Activated naive CD4-positive, alpha-beta T cell (primary cell): ENCODE measurements at regions not wholly inside any gene's neighbourhood (a gene's known extent, or its start where the extent isn't known, plus 50 kb on each side); places are given as distances from the start of the nearest gene placed in this dataset.

Source experiments
- DNase-seq, 4 experiments: peaks; one replicate each; lab custom pipeline; 2025; lab: John Stamatoyannopoulos, UW

- no peak for DNase-seq
Measured at GRCh38 chr16:86868070-86868469, 289.7 kb downstream of the FOXL1 start.

GRCh38 chr16:86868786-86869185 is 290.4 kb downstream of the FOXL1 start:
- DNase-seq: no peak

DNA sequence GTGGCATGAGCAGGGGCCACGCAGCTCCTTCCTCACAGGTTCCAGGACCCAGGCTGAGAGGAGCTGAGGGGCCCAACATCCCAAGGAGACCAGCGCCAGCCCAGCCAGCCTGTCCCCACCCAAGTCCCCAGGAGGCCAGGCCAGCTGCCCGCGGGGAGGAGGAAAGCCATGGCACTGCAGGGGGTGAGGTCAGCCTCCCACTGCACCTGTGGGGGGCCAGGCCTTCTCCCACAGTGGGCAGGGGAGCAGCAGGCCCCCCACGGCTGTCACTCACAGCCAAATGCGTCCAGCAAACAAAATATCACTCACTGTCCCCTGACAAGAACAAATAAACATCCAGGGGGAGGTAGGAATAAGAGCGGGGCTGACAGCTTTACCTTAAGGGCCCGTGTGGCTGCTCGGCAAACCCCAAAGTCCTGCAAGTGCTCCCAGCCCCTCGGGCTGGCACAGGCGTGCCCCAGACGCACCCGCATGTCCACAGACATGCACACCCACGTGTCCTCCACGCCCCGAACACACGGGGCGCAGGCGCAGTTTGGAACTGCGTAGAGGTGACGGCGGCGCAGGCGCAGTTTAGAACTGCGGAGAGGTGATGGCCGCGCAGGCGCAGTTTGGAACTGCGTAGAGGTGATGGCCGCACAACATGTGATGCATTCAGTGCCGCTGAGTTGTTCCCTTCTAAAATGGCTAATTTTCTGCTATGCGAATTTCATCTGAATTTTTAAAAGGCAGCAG is 291.1 kb downstream of the FOXL1 start:
- no peak for DNase-seq

GRCh38 chr16:86870380-86870779 is 292.0 kb downstream of the FOXL1 start:
- DNase-seq: no peak

- no peak for DNase-seq
Measured at GRCh38 chr16:86872131-86872530, 293.8 kb downstream of the FOXL1 start.

- no peak for DNase-seq
Measured at GRCh38 chr16:86872833-86873232, 294.5 kb downstream of the FOXL1 start.

DNA sequence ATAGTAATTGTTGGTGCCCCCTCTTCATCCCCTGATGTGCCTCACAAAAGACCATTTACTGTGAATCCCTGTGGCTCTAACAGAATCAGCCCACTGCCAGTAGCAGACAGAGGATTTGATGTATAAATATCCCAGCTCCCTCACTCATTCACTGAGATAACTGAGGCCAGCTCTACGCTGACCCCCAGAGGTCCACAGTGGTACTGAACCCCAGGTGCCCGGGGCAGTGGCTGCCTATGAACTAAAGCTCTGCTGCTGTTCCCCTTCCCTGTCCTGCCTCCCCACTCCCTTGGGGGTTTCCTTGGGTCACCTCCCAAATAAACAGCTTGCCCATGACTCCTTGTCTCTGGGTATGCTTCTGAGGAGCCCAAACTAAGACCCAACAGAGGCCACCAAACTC is 295.8 kb downstream of the FOXL1 start:
- DNase-seq: no peak

DNA sequence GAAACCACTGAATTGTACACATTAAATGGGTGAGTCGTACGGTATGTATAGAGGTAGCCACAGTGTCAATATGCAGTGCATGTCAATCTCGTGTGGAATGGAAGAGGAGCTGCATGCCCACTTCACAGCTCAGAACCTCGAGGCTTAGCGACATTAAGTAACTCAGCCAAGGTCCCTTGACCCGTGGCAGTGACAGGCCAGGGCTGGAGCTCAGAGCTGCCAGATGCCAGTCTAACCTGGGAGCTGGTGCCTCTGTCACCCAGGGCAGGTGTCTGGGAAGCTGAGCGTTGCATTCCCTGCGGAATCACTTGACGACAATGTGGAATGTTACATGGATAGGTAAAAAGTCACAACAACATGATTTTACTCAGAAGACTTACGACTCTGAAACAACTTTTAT is 298.1 kb downstream of the FOXL1 start:
- no peak for DNase-seq

- no peak for DNase-seq
Measured at GRCh38 chr16:86877108-86877507, 298.8 kb downstream of the FOXL1 start.

DNA sequence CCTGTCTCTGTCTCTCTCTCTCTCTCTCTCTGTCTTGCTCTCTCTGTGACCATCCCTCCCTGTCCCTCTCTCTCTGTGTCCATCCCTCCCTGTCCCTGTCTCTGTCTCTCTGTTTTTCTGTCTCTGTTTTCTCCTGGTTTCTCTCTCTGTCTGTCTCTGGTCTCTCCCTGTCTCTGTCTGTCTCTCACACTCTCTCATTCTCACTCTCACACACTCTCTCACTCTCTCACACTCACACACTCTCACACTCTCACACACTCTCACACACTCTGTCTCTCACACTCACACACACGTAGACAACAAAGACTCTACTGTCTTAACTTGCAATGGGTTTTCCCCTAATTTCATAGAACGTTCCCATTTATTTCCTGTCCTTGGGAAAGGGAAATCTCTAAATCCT is 299.5 kb downstream of the FOXL1 start:
- no peak for DNase-seq

DNA sequence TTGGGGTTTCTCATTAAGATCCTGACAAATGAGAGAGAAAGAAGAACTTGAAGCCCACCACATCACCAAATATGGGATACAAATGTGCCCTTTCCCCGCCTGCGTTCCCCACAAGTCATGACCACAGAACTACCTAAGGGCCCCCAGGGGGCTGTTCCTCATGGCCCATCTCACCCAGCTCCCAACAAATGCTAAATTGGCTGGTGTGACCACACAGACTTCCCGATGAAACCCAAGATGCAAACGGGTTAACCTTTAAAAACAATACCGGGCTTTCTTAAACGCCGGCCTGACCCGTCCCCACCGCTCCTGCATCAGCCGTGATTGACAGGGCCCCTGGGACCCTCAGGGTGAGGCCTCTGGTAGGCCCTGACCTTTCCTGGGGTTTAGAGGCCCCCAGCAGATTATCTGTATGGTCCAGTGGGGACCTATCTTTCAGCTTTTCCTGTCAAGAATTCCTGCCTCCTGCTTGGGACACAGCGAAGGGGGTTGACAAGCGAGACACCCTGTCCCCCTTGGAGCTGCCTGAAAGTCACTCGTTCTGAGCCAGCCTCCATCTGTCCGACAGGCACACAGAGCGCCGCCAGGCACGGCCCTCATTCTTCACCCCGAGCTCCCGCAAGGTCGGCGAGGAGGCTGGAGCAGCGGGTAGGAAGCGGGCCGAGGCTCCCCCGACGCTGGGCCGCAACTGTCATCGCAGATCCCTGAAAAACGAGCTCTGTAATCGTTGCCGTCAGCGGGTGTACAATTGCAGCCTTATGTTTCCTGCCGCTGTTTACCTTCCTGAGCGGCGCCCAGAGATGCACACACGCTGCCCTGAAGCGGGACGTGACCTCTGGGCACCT is 300.1 kb downstream of the FOXL1 start:
- DNase-seq: no peak

DNA sequence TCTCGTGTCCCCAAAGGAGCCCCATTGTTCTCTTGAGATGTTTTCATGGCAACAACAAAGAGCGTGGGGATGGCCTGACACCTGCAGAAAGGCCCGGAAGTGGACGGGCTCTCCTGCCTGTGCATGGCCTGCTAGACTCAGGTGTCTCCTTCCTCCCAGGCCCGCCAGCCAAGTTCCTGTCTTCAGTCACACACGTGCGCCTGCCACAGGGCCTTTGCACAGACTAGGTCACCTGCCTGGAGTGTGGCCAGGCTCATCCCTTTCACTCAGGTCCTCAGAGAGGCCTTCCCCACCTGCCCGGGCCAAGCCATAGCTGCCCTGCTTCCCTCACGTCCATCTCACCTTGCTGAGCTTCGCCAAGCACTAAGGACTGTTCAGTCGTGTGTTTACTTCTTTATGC is 300.9 kb downstream of the FOXL1 start:
- no peak for DNase-seq

DNA sequence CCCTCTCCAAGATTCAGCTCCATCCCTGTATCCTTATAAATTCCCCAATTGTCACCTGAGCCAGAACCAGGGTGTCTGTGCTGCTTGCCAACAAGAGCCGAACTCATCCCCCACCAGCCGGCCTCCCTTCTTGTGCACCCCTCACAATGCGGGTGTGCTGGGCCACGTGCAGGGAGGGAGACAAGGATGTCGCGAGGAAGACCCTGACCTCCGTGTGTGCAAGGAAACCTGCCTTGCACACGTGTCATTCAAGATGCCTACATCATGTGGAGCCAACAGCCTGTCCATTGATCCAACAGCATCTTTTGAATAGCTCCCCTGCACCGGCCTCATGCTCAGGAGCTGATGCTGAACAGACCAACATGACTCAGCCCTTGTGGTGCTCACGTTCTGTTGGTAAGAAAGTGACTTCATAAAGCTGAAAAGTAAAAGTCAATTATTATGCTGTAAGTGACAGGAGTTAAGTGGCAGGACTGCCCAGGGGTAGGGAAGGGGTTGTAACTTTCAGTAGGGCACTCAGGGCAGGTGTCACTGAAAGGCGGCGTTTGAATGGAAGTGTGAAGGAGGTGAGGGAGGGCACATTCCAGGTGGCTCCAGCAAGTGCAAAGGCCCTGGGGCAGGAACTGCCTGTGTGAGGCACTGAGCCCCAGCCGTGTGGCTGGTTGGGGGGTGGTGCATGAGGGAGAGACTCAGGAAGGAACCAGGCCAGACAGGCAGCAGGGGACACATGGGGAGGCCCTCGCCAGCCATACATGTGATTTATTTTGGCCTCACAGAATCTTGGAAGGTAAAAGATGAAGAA is 302.2 kb downstream of the FOXL1 start:
- no peak for DNase-seq

DNA sequence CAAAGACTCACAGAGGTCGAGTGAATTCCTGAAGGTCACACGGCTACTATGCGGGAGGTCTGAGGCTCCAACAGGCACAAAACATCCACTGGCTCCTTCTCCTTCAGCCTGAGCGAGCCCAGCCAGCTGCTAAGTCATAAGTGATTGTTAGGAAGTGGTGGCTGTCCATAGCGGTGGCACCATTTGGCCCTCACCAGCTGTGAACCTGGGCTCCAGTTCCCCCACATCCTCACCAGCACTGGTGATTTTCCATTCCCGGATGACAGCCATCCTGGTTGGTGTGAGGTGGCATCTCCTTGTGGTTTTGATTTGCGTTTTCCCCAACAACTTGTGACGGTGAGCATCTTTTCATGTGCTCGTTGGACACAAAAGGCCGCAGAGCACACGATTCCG is 302.8 kb downstream of the FOXL1 start:
- no peak for DNase-seq

- DNase-seq: no peak
Measured at GRCh38 chr16:86881861-86882273, 303.5 kb downstream of the FOXL1 start.

GRCh38 chr16:86882586-86883280 is 304.4 kb downstream of the FOXL1 start:
- no peak for DNase-seq

- no peak for DNase-seq
Measured at GRCh38 chr16:86883583-86884389, 305.4 kb downstream of the FOXL1 start.

GRCh38 chr16:86884390-86884650 is 306.0 kb downstream of the FOXL1 start:
- no peak for DNase-seq

DNA sequence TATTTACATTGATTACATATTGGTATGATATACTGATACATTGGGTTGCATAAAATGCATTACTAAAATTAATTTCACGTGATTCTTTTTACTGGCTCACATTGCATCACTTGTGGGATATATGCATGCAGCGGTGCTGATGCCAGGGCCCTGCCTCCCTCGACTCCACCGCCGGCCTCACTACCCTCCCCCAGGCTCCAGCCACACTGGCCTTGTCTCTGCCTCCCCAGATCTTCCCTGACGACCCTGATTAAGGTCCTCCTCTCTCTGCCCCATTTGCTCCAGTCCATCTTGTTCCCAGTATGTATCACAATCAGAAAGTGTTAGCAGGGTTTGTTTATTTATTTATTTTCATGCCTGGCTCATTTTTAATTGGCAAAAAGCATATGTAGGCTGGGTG is 306.8 kb downstream of the FOXL1 start:
- no peak for DNase-seq

GRCh38 chr16:86886651-86887050 is 308.3 kb downstream of the FOXL1 start:
- no peak for DNase-seq

DNA sequence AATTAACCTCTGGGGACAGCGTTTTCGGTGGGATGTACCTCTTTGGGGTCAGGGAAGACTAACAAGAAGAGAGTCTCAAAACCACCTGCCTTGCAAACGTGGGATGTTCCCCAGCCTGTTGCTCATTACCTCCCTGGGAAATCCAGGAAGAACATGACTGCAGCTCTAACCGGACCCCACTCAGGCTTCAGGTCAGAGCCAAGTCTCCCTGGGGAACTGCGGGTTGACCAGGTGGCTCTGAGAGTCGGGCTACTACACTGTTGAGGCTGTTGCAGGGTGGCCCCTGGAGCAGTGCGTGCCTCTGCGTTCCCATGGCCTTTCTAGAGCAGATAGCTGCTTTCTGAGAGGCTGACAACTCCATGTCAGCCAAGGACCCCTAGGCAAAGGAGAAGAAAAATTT is 309.1 kb downstream of the FOXL1 start:
- DNase-seq: no peak
